ENCODE measurements at regions not wholly inside any gene's neighbourhood (a gene's known extent, or its start where the extent isn't known, plus 50 kb on each side); places are given as distances from the start of the nearest gene placed in this dataset.
A peak's percentile ranks its signal among the peaks of the same experiment; 100 is the strongest.
"Not testable (repeated sequence)": the region's sequence is repeated elsewhere in the genome, so short reads cannot be mapped to it uniquely, and the experiment has no call there.

DNA sequence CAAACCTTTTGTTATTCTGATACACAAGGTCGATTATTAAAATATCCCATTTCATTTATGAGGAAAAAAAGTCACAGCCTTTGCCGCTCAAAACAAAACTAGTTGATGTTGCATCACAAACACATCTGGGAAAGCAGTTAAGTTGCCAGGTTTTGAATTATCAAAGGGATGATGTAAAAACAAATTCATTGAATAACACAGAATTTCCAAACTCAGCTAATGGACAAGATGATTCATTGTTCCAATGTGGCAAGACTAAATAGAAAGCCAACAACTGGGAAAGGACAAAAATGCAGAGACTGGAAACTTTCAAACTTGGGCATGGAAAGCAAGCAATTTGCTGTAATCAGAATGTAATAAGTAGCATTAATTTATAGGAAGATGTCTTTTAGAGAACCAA lies 610.0 kb upstream of the ZNF385D start:
- H3K27ac Mint-ChIP-seq, result no peak overlapping the region
- H3K4me3 Mint-ChIP-seq, result no peak overlapping the region
- H3K9me3 Mint-ChIP-seq, result peaks cover 0 to 2% (median 0%) of the 10 kb centered on the region in 3 donors
- no peaks in the 10 kb centered on the region for H3K27me3 Mint-ChIP-seq
- no peaks in the 10 kb centered on the region for H3K36me3 Mint-ChIP-seq
- H3K4me1 Mint-ChIP-seq, result no peaks in the 10 kb centered on the region

DNA sequence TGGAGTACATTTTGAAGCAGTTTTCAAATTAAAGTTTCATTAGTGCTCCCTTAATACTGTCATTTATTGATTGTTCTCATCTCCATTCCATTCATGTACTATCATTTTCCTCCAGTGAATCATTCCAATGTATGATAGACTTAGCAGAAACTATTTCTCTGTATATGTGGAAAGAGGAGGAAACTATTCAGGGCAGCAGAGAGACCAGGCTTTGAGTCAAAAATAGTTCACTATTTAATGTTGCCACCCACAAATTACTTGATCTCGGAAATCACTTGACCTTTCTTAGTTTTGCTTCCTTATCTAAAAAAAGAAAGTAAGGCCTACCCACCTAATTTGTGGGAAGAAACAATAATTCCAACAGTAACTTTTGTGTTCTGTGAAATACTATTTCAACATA lies 610.5 kb upstream of the ZNF385D start:
- H3K27ac Mint-ChIP-seq, result no peak overlapping the region
- no peaks in the 10 kb centered on the region for H3K4me1 Mint-ChIP-seq
- H3K27me3 Mint-ChIP-seq, result no peaks in the 10 kb centered on the region
- no peak overlapping the region for H3K4me3 Mint-ChIP-seq
- H3K36me3 Mint-ChIP-seq, result no peaks in the 10 kb centered on the region
- H3K9me3 Mint-ChIP-seq, result peaks cover 0 to 2% (median 0%) of the 10 kb centered on the region in 3 donors

DNA sequence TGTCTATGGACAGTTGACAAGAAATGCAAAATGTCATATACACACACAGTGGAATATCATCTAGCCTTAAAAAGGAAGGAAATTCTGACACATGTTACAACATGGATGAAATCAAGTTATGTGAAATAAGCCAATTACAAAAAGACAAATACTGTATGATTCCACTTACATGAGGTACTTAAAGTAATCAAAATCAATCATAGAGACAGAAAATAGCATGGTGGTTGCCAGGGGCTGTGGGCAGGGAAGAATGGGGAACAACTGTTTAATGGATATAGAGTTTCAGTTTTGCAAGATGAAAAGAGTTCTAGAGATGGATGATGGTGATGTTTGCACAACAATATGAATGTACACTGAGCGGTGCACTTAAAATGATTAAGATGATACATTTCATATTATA lies 613.8 kb upstream of the ZNF385D start:
- Mint-ChIP-seq H3K36me3 (no peaks in the 10 kb centered on the region), H3K4me1 (no peaks in the 10 kb centered on the region), H3K27ac (no peak overlapping the region), H3K9me3 (peaks cover 0 to 2% (median 0%) of the 10 kb centered on the region in 3 donors), H3K4me3 (no peak overlapping the region), H3K27me3 (no peaks in the 10 kb centered on the region)

DNA sequence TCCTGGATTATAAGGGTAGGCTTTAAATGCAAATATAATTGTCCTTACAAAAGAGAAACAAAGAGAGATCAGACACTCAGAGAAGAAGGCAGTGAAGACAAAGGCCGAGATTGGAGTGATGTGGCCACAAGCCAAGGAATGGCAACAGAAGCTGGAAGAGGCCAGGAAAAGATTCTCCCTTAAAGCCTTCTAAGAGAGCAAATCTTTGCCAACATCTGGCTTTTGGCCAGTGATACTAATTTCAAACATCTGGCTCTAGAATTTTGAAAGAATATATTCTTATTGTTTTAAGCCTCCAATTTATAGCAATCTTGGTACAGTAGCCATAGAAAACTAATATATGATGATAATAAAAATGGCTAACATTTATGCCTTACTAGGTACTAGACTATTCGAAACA lies 615.8 kb upstream of the ZNF385D start:
- Mint-ChIP-seq H3K4me3 (no peak overlapping the region), H3K36me3 (no peaks in the 10 kb centered on the region), H3K9me3 (peaks cover 0 to 2% (median 0%) of the 10 kb centered on the region in 3 donors), H3K27me3 (peaks cover 4% of the 10 kb centered on the region), H3K4me1 (no peaks in the 10 kb centered on the region), H3K27ac (no peak overlapping the region)

DNA sequence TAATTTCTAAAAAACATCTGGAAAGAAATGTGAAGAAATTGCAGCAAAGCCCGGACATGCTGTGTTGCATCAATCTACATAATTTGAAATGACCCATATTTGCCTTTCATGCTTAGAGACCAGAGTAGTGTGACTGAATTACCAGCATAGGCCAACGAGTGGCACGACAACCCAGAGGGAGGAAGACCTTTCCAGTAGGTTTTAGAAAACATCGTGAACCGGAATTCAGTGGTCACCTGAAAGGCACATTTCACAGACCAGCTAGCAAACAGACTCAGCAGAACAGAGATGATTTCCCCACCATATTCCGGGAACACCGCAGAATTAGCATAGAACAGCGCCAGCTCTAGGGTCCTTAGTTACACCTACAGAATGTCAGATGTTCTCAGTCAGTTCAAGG lies 620.0 kb upstream of the ZNF385D start:
- Mint-ChIP-seq H3K4me1 (peaks cover 0 to 3% (median 0%) of the 10 kb centered on the region in 3 donors), H3K36me3 (no peaks in the 10 kb centered on the region), H3K27me3 (peaks cover 13% of the 10 kb centered on the region), H3K9me3 (no peaks in the 10 kb centered on the region), H3K4me3 (no peak overlapping the region), H3K27ac (no peak overlapping the region)

DNA sequence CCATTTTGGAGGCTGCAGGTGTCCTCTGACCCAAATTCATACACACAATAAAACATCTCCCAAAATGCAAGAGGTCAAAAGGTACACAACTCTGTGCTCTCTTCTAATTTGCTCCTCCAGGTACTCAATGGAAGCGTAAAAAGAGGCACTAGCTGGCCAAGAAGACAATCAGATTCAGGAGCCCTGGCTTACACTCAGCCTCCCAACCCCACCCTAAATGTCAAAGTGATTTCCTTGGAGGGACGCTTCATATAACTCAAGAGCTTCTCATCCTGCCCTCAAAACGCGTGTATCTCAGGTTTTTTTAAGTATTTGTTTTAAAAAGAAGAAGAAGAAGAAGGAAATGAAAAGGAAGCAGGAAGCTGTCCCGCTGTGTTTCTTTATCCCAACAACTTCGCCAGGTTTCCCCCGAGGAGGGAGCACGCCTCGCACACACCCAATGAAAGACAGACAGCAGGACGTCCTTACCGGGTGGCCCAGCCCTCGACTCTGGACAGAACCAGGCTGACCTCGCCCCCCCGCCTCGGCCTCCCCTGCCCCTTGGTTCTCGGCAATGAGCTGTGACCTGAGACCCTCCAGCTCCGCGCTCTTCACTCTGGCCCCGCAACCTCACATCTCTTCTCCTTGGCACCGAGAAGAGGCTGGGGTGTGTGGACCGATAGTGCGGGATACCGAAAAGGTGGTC lies 620.7 kb upstream of the ZNF385D start:
- Mint-ChIP-seq H3K27ac (no peak overlapping the region), H3K27me3 (peaks cover 13% of the 10 kb centered on the region), H3K4me3 (peak overlapping the region in 1 of 4 donors; percentile 33), H3K36me3 (no peaks in the 10 kb centered on the region), H3K9me3 (peaks cover 0 to 3% (median under 1%) of the 10 kb centered on the region in 3 donors), H3K4me1 (peaks cover 0 to 3% (median 0%) of the 10 kb centered on the region in 3 donors)

DNA sequence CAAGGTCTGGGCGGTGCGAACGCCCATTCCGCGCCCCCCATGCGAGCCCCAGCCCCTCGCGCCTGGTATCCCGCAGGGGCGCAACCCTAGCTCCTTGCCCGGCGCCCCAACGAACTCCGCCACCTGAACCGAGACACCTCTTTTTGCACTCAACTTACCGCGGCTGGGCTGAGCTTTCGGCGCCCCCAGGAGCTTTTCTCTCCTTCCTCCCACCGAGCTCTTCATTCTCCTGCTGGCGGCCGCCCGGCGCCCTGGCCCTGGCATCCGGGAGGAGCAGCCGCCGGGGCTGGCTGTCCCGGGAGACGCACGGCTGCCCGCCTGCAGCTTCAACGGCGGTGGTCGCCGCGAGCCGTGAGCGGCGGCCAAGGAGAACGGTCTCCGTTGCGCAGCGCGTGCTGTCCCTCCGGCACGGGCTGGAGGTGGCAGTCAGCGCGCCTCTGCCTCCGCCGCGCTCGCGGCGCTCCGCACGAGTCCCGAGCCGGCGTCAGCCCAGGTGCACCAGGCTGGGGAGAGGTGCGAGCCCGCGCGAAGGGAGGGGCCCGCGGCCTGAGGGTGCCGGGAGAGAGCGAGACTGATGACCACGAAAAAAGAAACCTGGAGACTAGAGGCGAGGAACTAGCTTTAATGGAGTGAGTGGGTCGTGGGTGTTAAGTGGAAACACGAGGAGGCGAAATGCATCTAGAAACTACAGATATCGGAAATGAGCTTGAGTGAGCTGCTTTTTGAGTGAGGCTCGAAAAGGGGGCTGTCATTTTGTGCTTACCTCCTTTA lies 621.5 kb upstream of the ZNF385D start:
- no peaks in the 10 kb centered on the region for H3K36me3 Mint-ChIP-seq
- H3K4me3 Mint-ChIP-seq, result no peak overlapping the region
- peaks cover 0 to 4% (median 2%) of the 10 kb centered on the region in 3 donors for H3K9me3 Mint-ChIP-seq
- H3K27ac Mint-ChIP-seq, result no peak overlapping the region
- peaks cover 13% of the 10 kb centered on the region for H3K27me3 Mint-ChIP-seq
- H3K4me1 Mint-ChIP-seq, result peaks cover 0 to 3% (median 0%) of the 10 kb centered on the region in 3 donors

DNA sequence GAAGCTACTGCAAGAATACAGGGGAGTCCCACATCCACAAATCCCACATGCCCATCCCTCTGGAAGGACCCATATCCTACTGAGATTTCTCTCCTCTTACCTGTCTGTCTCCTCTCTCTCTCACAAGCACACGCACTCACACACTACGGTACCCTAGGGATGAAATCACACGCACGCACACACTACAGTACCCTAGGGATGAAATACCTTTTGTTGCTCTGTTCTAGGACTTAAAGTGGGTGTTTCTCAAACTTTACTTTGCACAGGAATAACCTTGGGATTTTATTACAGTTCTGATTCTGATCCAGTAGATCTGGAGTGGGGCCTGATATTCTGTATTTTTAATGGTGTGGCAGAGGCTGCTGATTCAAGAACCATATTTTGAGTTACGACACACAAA lies 622.2 kb upstream of the ZNF385D start:
- Mint-ChIP-seq H3K27me3 (peaks cover 13% of the 10 kb centered on the region), H3K36me3 (no peaks in the 10 kb centered on the region), H3K9me3 (peaks cover 0 to 4% (median 2%) of the 10 kb centered on the region in 3 donors), H3K27ac (no peak overlapping the region), H3K4me3 (no peak overlapping the region), H3K4me1 (peaks cover 0 to 3% (median 0%) of the 10 kb centered on the region in 3 donors)

DNA sequence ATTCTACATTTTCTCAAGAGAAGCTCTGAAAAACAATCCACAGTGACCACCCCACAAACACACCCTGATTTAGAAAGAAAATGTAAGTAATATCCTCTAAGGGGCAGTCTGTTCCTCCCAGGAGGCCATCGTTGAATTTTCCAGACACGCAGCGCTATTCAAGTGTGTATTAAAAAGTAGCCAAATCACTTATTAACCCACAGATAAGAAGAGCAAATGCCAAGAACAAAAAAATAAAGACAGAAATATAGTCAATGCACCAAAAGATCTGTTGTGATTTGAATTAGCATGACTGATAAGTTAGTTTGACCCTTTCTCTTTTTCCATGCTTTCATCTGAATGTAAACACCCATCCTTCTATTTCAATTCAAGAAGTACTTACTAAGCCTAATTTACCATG lies 622.8 kb upstream of the ZNF385D start:
- Mint-ChIP-seq H3K27ac (no peak overlapping the region), H3K4me1 (peaks cover 0 to 3% (median 0%) of the 10 kb centered on the region in 3 donors), H3K36me3 (no peaks in the 10 kb centered on the region), H3K9me3 (peaks cover 0 to 8% (median 2%) of the 10 kb centered on the region in 3 donors), H3K4me3 (no peak overlapping the region), H3K27me3 (peaks cover 13% of the 10 kb centered on the region)

DNA sequence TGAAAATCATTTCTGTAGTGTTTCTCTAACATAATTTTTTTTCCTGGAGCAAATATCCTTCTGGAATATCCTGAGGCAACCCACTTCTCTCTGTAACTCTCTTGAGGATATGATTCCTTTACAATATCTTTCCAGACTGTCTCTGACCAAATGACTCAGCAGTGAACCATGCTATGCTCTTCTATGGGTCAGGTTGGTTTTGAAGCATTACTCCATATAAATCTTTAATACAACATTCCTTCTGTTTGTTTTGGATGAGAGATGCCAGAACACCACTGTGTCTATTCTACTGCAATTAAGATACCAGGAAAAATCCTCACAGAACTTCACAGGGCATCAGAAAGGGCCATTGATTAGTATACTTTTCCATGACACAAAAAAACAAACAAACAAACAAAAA lies 626.4 kb upstream of the ZNF385D start:
- H3K4me3 Mint-ChIP-seq, result no peak overlapping the region
- no peak overlapping the region for H3K27ac Mint-ChIP-seq
- H3K36me3 Mint-ChIP-seq, result no peaks in the 10 kb centered on the region
- H3K27me3 Mint-ChIP-seq, result peaks cover 9% of the 10 kb centered on the region
- peaks cover 0 to 3% (median 0%) of the 10 kb centered on the region in 3 donors for H3K4me1 Mint-ChIP-seq
- peaks cover 0 to 8% (median 2%) of the 10 kb centered on the region in 3 donors for H3K9me3 Mint-ChIP-seq

DNA sequence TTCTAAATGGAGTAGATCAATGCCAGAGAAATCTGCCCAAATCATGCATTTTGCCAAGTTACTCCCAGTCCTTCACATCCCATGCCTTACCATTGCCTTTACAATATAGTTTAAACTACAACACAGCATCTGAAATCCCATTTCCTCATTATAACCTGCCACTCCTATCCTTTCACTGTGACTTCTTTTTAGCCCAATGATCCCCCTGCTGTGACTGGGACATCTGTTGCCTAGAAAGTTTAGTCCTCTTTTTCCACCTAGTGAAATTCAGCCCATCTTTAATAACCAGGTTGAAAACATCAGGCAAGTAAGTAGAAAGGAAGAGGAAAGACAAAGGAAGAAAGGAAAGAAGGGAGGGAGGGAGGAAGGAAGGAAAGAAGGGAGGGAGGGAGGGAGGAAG lies 627.9 kb upstream of the ZNF385D start:
- Mint-ChIP-seq H3K27ac (no peak overlapping the region), H3K9me3 (peaks cover under 1 to 8% (median 2%) of the 10 kb centered on the region in 3 donors), H3K4me1 (no peaks in the 10 kb centered on the region), H3K36me3 (no peaks in the 10 kb centered on the region), H3K27me3 (peaks cover 2% of the 10 kb centered on the region), H3K4me3 (no peak overlapping the region)

DNA sequence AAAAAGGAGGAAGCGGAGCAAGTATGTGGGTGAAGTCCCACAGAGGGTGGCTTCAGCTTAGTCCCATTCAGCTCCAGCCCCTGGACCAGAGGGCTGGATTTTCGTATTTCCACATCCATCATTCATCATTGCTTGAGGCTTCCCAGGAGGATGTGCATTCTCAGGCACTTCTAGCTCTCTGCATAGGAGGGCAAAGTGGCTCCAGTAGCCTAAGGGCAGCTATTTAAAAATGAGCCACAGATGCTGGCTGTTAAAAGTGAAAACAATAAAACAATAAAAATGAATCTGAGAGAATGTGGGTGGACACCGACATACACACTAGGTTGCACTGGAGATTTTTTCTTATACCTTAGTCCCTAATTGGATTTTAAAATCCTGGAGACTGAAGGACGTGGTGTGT lies 629.2 kb upstream of the ZNF385D start:
- Mint-ChIP-seq H3K36me3 (no peaks in the 10 kb centered on the region), H3K27ac (no peak overlapping the region), H3K27me3 (no peaks in the 10 kb centered on the region), H3K4me1 (no peaks in the 10 kb centered on the region), H3K4me3 (no peak overlapping the region), H3K9me3 (peaks cover 2 to 8% (median 3%) of the 10 kb centered on the region in 3 donors)

DNA sequence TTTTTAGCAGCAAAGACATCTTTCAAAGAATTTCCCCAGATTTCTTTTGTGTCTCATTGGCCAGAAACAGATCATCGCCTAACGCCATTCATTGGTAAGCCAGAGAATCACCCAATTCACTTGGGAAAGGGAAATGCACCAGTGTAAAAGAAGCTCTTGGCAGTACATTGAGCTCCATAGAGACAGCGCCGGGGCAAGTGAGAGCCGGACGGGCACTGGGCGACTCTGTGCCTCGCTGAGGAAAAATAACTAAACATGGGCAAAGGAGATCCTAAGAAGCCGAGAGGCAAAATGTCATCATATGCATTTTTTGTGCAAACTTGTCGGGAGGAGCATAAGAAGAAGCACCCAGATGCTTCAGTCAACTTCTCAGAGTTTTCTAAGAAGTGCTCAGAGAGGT lies 630.6 kb upstream of the ZNF385D start:
- H3K4me3 Mint-ChIP-seq, result peak overlapping the region in 3 of 4 donors; percentile 55 to 77 (median 56)
- not testable (repeated sequence) for H3K9me3 Mint-ChIP-seq, H3K4me1 Mint-ChIP-seq, H3K36me3 Mint-ChIP-seq, H3K27me3 Mint-ChIP-seq, H3K27ac Mint-ChIP-seq

DNA sequence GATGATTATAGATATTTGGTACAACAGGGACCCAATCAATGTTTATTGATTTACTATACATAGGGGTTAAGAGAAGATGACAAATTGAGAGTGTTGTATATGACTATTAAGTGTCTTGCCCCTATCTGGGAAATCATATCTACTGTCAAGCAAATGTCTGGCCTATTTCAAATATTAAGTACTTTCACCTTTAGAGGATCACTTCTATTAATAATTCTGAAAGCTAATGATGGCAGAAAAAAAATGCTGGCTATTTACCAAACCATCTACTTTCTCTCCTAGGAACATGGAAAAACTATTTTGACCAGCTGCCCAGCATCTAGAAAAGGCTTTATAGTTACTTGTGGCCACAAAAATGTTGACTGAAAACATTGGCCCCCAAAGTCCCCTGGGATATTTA lies 632.3 kb upstream of the ZNF385D start:
- peaks cover 2 to 7% (median 3%) of the 10 kb centered on the region in 3 donors for H3K9me3 Mint-ChIP-seq
- no peaks in the 10 kb centered on the region for H3K4me1 Mint-ChIP-seq
- H3K27me3 Mint-ChIP-seq, result no peaks in the 10 kb centered on the region
- H3K27ac Mint-ChIP-seq, result no peak overlapping the region
- H3K4me3 Mint-ChIP-seq, result no peak overlapping the region
- no peaks in the 10 kb centered on the region for H3K36me3 Mint-ChIP-seq

DNA sequence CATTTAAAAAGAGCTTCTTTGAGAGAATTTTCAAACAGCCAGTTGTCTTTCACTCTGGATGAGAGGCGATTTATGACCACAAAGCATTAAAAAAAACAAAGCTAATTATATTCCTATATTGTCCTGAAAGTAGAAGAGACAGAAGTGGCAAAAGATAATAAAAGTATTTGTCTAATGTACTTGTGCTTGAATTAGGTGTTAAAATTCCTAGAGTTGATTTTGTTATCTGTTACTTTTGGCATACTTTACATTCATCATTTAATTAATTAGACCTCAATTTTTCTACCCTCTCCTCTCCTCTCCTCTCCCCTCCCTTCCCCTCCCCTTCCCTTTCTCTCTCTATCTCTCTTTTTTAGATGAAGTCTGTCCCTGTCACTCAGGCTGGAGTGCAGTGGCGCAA lies 635.1 kb upstream of the ZNF385D start:
- no peaks in the 10 kb centered on the region for H3K27me3 Mint-ChIP-seq
- no peaks in the 10 kb centered on the region for H3K4me1 Mint-ChIP-seq
- H3K9me3 Mint-ChIP-seq, result peaks cover 2 to 3% (median 3%) of the 10 kb centered on the region in 3 donors
- no peak overlapping the region for H3K4me3 Mint-ChIP-seq
- no peaks in the 10 kb centered on the region for H3K36me3 Mint-ChIP-seq
- no peak overlapping the region for H3K27ac Mint-ChIP-seq

DNA sequence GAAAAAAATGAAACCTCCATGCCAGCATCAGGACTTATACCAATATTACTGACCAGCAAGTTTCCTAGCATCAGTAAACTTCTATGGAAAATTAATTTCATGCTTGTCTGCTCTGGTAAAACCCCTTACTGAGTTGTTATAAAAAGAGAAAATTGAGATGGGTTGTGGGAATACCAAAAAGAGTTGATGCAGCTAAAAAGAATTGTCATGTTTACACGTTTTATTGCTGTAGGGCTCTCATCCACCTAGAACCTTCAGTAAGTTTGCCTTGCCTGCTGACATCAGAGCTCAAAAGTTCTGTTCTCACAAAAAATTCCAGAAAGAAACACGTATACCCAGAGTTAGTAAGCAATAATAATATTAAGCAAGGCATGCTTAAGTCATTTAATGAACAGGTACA lies 641.3 kb upstream of the ZNF385D start:
- Mint-ChIP-seq H3K4me3 (no peak overlapping the region), H3K9me3 (peaks cover 0 to 6% (median 3%) of the 10 kb centered on the region in 3 donors), H3K27ac (no peak overlapping the region), H3K4me1 (no peaks in the 10 kb centered on the region), H3K36me3 (no peaks in the 10 kb centered on the region), H3K27me3 (no peaks in the 10 kb centered on the region)
